BJ (cell line): ENCODE measurements at regions not wholly inside any gene's neighbourhood (a gene's known extent, or its start where the extent isn't known, plus 50 kb on each side); places are given as distances from the start of the nearest gene placed in this dataset.

Source experiments
- CTCF ChIA-PET: fragments of 350-600 bp; formaldehyde crosslinking; extraction: SDS; loops from one replicate; lab custom pipeline; 2021; ENCODE audit warnings: antibody characterized with exemption, inconsistent platforms; lab: Yijun Ruan, JAX
- POLR2A ChIA-PET: fragments of 300-600 bp; sonication (Branson Sonifier 250); formaldehyde crosslinking; extraction: SDS; loops from one replicate; lab custom pipeline; 2021; ENCODE audit warnings: antibody characterized with exemption; lab: Charles Lee
- DNase-seq: peaks from one replicate; pipeline ENCODE4 v3.0.0-alpha.2; 2011; ENCODE audit warnings: low read depth
- H3K27me3 ChIP-seq: 2 replicates; pipeline ENCODE4 v1.6.0; 2011; ENCODE audit warnings: low read length; ENCODE audit not compliant: control insufficient read depth, insufficient read depth
- H3K36me3 ChIP-seq: 2 replicates; pipeline ENCODE4 v1.5.1; 2011; ENCODE audit warnings: low read length; ENCODE audit not compliant: control insufficient read depth, insufficient read depth
- H3K4me3 ChIP-seq: 2 replicates; pipeline ENCODE4 v1.5.1; 2011; ENCODE audit warnings: low read depth, mild to moderate bottlenecking, control low read depth, low read length
- TF ChIP-seq, protein P1 (sequence below): IDR thresholded peaks from 2 replicates; pipeline ENCODE4 v1.5.1; 2011; ENCODE audit warnings: low read depth, mild to moderate bottlenecking, control low read depth, inconsistent platforms, low read length, moderate library complexity; ENCODE audit not compliant: insufficient read depth

GRCh38 chr20:18979132-18979531 lies 165.5 kb downstream of the SCP2D1 start:
- Histone ChIP-seq H3K4me3 (no peak overlapping the region), H3K36me3 (no peaks in the 10 kb centered on the region), H3K27me3 (no peaks in the 10 kb centered on the region)
- ChIA-PET POLR2A (no interaction called here), CTCF (no interaction called here)
- TF ChIP-seq, protein P1, sequence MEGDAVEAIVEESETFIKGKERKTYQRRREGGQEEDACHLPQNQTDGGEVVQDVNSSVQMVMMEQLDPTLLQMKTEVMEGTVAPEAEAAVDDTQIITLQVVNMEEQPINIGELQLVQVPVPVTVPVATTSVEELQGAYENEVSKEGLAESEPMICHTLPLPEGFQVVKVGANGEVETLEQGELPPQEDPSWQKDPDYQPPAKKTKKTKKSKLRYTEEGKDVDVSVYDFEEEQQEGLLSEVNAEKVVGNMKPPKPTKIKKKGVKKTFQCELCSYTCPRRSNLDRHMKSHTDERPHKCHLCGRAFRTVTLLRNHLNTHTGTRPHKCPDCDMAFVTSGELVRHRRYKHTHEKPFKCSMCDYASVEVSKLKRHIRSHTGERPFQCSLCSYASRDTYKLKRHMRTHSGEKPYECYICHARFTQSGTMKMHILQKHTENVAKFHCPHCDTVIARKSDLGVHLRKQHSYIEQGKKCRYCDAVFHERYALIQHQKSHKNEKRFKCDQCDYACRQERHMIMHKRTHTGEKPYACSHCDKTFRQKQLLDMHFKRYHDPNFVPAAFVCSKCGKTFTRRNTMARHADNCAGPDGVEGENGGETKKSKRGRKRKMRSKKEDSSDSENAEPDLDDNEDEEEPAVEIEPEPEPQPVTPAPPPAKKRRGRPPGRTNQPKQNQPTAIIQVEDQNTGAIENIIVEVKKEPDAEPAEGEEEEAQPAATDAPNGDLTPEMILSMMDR, result no peak
- DNase-seq, result no peak

DNA sequence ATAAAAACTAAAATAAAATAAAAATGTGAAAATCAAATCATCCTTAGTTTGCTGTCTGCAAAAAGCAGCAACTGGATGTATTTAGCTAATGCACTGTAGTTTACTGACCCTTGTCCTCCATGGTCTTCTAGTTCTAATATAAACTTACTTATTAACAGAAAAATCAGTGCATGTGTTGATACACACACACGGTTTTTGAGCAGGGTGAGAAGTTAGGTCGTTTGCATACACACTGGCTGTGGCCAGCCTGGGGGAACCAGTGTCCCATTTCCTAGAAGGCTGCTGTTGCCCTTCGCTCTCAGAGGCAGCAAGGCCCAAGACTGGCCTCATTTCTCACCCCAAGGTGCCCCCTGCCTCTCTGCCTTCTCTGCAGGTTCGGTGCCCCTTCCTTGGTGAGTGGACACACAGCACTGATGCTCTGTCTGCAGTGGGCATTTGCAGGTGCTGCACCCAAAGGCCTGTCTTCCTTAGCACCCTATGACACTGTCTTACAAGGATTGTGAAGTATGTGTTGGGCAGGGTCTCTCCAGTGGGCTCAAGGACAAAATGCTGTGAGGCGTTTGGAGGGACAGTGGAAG lies 168.5 kb downstream of the SCP2D1 start:
- no peak for DNase-seq
- POLR2A ChIA-PET, result no interaction called here
- TF ChIP-seq, protein P1, result no peak
- CTCF ChIA-PET, result no interaction called here
- Histone ChIP-seq H3K36me3 (no peaks in the 10 kb centered on the region), H3K4me3 (no peak overlapping the region), H3K27me3 (no peaks in the 10 kb centered on the region)

DNA sequence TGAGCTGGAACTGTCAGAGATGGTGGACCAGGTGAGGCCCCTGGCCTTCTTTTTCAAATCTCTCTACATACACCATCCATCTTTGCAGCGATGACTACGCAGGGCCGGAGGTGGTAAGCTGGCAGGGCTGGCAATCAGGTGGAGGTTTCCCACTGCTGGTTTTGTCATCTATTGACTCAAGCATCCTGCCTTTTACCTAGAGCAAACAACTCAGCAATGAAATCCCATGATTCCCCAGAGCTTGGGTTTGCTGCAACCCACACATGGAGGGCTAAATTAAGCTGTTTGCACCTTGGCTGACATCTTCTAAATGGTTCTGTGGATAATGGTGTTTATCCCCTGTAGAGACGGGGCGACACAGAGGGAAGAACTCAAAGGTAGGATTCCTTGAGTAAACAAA lies 170.2 kb downstream of the SCP2D1 start:
- no peak for DNase-seq
- H3K36me3 ChIP-seq, result no peaks in the 10 kb centered on the region
- ChIA-PET CTCF (no interaction called here), POLR2A (no interaction called here)
- no peak overlapping the region for H3K4me3 ChIP-seq
- H3K27me3 ChIP-seq, result no peaks in the 10 kb centered on the region
- TF ChIP-seq, protein P1, result no peak

GRCh38 chr20:18984238-18985200 lies 170.9 kb downstream of the SCP2D1 start:
- ChIA-PET POLR2A (no interaction called here), CTCF (no interaction called here)
- no peaks in the 10 kb centered on the region for H3K36me3 ChIP-seq
- no peak for DNase-seq
- TF ChIP-seq, protein P1, result no peak
- H3K27me3 ChIP-seq, result no peaks in the 10 kb centered on the region
- no peak overlapping the region for H3K4me3 ChIP-seq

- TF ChIP-seq, protein P1, result no peak
- H3K4me3 ChIP-seq, result no peak overlapping the region
- ChIA-PET POLR2A (no interaction called here), CTCF (no interaction called here)
- no peaks in the 10 kb centered on the region for H3K36me3 ChIP-seq
- H3K27me3 ChIP-seq, result no peaks in the 10 kb centered on the region
- DNase-seq, result no peak
These were observed 172.0 kb downstream of the SCP2D1 start for GRCh38 chr20:18985551-18985950.
